Bone marrow (tissue), 2 donors: ENCODE measurements at regions not wholly inside any gene's neighbourhood (a gene's known extent, or its start where the extent isn't known, plus 50 kb on each side); places are given as distances from the start of the nearest gene placed in this dataset.

ENCODE experiments used
- DNase-seq, 2 donors: peaks; one replicate each; lab custom pipeline; 2025; lab: John Stamatoyannopoulos, UW

DNA sequence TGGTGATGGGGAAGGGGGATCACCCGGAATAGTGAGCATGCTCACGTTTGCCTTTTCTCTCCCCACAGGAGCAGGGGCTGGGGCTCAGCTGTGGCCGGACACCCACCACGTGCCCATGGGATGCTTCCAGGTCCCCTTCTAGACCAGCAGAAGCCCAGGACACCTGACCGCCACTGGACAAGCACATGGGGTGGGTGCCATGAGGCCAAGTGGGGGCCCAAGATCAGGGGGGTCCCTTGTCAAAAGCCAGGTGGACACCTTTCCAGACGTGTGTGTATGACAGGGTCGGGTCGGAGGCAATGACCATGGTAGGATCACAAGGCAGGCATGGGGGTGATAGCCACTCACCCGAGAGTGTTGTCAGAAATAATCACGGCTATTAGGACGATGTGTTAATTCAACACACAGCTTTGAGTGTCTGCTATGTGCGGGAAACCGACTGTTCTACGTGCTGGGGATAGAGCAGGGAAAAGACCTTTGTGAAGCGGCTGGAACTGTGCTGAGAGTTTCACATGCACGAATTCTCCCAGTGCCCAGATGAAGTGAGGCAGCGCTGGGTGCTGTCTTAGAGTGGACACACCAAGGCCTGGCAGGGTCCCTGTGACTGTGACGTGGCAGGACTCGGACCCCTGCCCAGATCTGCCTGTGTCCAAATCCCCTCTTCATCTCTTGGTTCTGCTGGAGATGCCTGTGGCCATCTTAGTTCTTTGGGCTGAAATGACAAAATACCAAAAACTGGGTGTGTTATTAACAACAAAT is 244.7 kb downstream of the NDUFA10 start:
- DNase-seq, result no peak

- no peak for DNase-seq
These were observed 245.6 kb downstream of the NDUFA10 start for GRCh38 chr2:239779584-239779983.

- no peak for DNase-seq
These were observed 246.1 kb downstream of the NDUFA10 start for GRCh38 chr2:239778861-239779558.

DNA sequence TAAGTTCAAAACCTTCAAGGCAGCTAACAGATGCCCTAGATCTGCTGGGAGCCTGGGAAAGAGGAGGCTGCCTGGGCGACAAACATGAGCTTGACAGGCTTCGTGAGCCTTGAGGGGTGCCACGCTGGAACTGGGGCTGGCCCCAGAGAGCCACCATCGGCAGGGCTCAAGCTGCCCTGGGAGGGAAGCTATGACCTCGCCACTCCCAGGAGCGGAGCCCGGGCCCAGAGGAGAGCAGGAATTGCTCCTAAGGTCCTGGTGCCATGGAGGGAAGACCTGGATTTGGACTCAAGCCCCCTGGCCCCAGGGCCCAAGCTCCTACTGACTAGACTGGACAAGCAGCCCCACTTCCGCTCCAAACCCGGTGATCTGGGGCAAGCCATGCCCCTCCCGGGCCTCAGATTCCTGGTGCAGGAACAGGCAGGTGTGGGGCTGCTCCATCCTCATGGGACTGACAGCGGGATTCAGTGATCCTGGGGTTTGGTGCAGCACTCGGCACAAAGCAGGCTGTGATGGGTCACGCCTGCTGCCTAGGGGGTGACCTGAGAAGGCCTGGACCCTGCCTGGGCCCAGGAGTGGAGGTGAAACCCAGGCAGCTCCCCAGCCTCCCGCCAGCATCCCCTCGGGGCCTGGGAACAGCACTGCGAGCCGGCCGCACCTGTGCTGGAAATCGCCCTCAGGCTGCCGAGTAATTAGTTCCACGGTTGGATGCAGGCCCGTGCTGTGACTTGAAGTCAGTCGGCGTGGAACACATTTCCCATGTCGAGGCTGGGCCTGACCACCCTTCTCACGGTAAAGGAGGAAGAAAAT is 246.9 kb downstream of the NDUFA10 start:
- DNase-seq, result no peak

DNA sequence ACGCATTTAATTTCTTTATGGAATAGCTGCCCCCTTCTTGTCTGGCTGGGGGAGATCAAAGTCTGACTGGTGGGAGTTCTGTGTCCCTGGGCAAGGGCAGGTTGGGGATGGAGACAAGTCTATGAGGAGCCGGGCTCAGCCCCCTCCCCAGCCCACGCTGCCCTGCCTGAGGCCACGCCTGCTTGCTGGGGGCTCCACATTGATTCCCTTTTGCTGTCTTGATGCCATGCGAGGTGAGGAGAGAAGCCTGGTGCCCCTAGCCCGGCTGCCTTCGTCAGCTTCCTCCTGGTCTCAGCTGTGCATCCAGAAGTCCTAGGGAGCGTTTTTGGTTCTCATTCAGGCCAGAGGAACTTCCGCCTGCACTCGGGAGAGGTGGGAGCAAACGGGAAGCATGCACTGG is 247.9 kb downstream of the NDUFA10 start:
- no peak for DNase-seq

GRCh38 chr2:239776436-239777005 is 248.6 kb downstream of the NDUFA10 start:
- no peak for DNase-seq

DNA sequence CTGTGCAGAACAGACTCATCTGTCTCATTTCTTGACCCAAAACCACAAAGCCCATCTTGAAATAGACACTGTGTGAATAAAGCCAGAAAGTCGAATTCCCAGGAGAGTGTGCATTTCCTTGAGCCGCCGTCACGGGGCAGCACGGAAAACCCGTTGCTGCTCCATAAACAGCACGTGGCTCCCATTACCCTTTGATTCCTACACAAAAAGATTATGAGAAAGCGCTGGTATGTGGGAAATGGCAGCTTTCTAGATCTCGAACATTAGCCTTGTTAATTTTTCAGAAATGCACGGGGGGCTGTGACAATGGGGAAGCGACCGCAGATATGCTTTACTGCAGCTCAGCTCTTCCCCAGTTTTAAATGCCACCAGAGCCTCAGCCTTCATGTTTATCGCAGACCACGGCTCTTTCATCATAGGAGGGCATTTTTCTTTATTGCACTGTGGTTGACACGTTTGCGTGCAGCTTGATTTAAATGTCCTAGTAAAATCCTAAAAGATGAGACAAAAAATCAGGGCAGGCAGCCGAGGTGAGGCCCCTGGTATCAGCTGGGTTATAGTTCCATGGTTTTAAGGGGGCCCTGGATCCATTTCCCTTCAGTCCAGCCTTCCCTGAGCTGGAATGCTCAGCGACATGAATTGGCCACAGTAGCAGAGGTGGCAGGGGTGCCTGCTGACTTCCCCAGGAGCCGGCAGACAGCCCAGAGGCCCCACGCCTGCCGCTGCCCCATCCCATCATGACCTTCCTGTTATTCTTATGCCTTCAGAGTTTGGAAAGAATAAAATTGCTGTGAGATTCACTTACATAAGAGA is 249.3 kb downstream of the NDUFA10 start:
- DNase-seq, result no peak

DNA sequence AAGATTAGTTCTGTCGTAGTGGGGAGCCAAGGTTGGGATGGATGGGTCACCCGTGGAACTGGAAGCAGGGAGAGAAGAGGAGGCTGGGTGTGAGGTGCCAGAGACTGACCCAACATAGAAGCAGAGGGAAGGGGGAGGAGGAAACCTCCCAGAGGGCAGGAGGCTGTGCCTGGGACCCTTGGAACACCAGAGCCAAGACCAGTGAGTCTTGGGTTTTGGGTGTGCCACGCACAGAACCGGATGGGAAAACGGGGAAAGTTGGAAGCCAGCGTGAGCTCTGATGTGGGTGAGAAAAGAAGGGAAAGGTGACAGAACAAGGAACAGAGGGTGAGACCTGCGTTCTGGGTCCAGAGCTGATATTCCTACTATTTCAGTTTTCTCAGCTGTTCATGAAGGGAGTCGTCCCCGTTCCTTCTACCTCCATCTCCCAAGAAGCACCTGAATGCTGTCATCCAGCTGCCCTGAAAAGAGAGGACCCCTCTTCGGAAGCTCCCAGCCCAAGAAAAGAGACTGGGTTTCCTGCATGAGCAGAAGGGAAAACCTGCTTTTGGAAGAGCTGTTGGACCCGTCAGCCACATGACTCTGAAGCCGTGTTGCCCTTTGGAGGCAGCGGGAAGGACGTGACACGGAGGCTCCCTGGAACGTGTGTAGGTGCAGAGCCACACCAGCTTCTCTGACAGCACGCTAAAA is 250.1 kb downstream of the NDUFA10 start:
- DNase-seq, result no peak

GRCh38 chr2:239774142-239774462 is 251.0 kb downstream of the NDUFA10 start:
- no peak for DNase-seq

DNA sequence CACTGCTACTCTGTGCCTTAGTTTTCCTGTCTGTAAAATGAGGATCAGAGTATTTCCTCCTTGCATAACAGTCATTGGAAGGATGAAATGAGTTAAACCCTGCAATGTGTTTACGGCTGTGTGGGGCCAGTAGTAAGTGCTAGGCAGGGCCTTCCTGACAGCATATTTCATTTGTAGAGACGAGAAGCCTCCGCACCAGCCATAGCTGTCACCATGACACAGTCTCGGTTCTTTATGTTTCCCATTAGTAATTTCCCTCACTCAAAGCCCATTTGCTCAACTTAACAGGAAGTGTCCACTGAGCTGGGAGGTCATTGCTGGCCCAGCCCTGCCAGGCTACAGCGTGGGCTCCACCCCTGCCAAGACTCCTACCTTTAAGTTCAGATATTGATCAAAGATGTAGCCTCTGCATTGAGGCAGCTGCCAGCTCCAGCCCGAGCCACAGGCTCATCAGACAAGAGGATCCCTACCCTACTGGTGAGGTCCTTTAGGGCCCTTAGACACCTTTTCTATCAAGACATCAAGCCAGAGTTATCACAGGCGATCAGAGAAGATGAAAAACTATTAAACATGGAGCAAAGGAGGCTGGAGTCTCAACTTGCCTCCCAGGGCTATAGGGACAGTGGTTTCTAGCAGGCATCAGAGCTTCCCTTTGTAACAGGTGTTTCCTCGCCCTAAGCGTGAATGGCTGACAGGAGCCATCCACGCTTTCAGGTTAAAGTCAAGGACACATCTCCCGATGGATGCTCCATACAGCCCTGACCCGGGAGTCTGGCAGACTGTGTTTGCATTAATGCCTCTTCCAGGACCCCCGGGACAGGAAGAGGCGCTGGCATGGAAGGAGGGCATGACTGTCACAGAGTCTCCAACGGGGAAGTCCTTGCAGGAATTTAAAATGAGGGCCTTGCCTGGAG is 251.7 kb downstream of the NDUFA10 start:
- DNase-seq, result no peak

DNA sequence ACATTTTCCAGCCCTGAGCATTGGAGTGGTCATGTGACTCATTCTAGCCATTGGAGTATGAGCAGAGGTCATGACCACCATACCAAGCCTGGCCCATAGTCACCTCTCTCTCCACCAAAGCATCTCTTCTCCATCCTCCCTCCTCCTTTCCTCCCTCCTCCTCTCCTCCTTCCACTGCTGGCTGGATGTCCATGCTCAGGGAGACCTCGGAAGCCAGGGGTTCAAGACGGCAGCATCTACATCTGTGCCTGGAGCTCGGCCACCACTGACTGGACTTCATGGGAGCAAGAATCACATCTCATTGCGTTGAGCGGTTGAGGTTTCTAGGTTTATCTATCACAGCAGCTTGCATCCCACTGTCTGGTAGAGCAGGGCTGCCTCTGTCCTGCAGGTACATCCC is 252.4 kb downstream of the NDUFA10 start:
- DNase-seq, result no peak

DNA sequence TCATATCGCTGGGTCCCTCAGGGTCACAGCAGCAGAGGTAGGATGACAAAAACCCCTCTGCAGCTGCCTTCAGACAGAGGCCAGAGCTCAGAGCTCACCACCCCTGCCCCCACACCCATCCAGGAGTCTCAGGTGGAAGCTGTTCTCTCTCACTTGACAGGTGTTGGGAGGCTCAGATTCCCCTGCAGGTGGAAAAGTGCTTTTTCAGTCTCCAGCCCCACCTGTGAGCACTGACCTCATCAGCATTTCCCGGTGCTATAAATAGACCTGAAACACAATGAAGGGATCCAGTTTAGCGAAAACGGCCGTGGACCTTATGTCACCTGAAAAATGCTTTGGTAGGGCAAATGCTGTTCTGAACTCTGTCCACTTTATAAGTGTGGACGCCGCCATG is 254.9 kb downstream of the NDUFA10 start:
- no peak for DNase-seq

DNA sequence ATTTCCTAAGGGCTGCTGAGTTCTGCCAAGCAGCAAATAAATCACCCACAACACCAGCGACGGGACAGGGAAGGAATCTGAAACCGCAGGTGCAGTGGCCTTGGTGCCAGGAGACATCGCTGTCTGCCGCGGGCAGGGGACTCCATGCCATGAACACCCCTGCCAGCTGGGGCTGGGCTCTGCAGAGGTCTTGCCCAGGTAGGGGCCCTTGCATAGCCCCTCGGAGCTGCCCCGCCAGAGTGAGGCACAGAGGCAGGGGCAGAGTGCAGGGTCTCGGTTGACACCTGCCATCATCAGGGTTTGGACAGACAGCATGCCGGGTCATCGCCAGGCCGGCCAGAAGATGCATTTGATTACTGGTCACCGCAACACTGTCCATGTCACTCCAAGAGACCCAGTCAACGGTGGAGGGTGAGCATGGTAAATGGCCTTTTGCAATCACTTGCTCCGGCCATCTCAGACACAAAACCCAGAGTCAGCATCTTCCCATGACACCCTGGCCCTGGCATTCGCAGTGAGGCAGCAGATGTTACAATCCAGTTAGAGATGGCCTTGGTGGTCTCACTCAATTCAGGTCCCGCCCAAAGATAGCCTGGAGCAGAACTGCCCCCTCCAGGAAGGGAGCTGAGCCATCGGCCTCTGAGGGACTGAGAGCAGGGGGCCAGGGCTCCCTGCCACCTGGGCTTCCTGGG is 255.4 kb downstream of the NDUFA10 start:
- no peak for DNase-seq

- no peak for DNase-seq
These were observed 256.1 kb downstream of the NDUFA10 start for GRCh38 chr2:239768907-239769553.

GRCh38 chr2:239768031-239768790 is 256.9 kb downstream of the NDUFA10 start:
- DNase-seq, result no peak

- DNase-seq, result no peak
These were observed 257.9 kb downstream of the NDUFA10 start for GRCh38 chr2:239767021-239767905.

DNA sequence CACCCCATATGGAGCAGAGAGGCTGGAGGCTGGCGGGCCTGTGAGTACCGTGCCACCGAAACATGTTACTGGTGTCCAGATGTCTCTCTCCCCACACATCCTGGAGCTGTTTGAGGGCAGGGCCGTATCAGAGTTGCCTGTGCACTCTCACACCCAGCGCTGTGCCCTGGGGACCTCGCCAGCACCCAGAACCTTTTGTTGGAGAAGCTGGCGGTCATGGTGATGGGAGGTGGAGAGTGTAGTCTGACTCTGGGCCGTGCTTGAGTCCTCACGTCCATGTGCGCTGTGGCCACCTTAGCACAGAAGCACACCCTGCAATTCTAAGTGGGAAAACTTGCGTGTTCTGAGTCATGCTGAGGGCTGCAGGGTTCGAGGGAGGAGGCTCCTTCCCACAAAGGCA is 259.2 kb downstream of the NDUFA10 start:
- no peak for DNase-seq
